ENCODE measurements at regions not wholly inside any gene's neighbourhood (a gene's known extent, or its start where the extent isn't known, plus 50 kb on each side); places are given as distances from the start of the nearest gene placed in this dataset.

DNA sequence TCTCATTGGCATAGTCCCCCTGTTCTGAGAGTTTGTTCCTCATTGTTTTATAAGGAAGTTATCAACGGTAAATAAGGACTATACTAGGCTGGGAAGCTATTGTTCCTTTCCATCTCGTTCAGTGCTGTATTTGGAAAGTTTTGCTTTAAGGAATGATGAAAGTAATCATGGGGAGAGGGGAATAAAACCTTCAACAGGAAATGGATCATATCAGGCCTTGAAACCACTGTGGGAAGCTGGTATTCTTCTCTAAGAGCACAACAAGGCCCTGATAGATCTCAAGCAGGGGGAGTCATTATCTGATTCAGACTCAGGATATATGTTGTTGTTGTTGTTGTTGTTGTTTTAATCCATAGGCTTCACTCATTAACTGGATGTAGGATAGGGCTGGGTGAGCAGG, 474.5 kb downstream of the ENC1 start:
- H3K79me2 ChIP-seq (ENCODE audit: insufficient read depth, low read length) = no peaks in the 10 kb centered on the region
- ChIA-PET RAD21 (ENCODE audit: low non-redundant PET in 1 of 2, low total read pairs in 2 of 2, uncharacterized antibody in 2 of 2, unreplicated experiment in 2 of 2) (no interaction called here), CTCF (no interaction called here), POLR2A (no interaction called here)
- no peaks in the 10 kb centered on the region for H3K9me3 ChIP-seq (ENCODE audit: control insufficient read depth in 1 of 2, insufficient read depth in 1 of 2, low read depth in 1 of 2, low read length in 2 of 2)
- H3K9ac ChIP-seq (ENCODE audit: low read length) = no peak overlapping the region
- H3K36me3 ChIP-seq (ENCODE audit: control insufficient read depth in 1 of 2, insufficient read depth in 2 of 2, low read length in 2 of 2) = no peaks in the 10 kb centered on the region
- no peaks in the 10 kb centered on the region for H3K4me1 ChIP-seq (ENCODE audit: control insufficient read depth in 1 of 2, insufficient read depth in 2 of 2, low read length in 2 of 2)
- no peaks in the 10 kb centered on the region for H3K9me2 ChIP-seq (ENCODE audit: insufficient read depth)
- no peaks in the 10 kb centered on the region for H4K20me1 ChIP-seq (ENCODE audit: insufficient read depth)
- ATAC-seq = no peak
- TF ChIP-seq ELF1 (IDR thresholded peaks at IDR 0.05; ENCODE audit: borderline replicate concordance, low read depth) = no peak
- H2AFZ ChIP-seq (ENCODE audit: low read depth, low read length, poor library complexity, severe bottlenecking) = no peak overlapping the region
- no TSS peak for BruUV-seq (replicated peaks)
- H3K27ac ChIP-seq (ENCODE audit: low read depth, low read length) = no peak overlapping the region
- H3K4me3 ChIP-seq (replicated peaks in 1 of 2; ENCODE audit: low read depth in 1 of 2, low read length in 2 of 2) = no peak overlapping the region
- H3K27me3 ChIP-seq (ENCODE audit: insufficient read depth, low read length) = no peaks in the 10 kb centered on the region
- H3K4me2 ChIP-seq (ENCODE audit: low read length) = no peak overlapping the region
- DNase-seq (ENCODE audit: low read depth, low spot score) = no peak
- intact Hi-C loops (cut with micrococcal nuclease) = no loop called here

DNA sequence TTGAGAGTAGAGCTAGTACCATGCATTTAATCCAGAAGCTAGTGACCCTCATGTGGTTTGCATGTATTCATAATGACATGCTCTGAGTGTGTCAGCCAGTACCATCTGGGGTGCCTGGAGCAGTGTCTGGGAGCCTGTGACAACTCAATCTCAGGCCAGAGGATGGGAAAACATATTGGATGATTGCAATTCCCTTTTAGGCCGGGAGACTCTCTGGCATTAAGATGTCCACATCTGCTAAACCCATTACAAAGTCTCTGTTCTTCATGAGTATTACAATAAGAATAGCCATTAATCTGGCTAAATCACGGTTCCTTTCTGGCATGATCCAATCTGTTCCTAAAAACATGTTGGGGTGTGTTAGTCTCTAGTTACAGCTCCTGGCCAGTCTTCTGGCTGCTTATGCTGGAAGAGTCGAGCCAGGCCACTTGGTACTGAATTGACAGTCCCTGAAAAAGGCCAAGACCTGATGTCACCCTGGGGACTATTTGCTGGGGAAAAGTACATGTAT, 475.7 kb downstream of the ENC1 start:
- RAD21 ChIA-PET (ENCODE audit: low non-redundant PET in 1 of 2, low total read pairs in 2 of 2, uncharacterized antibody in 2 of 2, unreplicated experiment in 2 of 2) = no interaction called here
- H3K36me3 ChIP-seq (ENCODE audit: control insufficient read depth in 1 of 2, insufficient read depth in 2 of 2, low read length in 2 of 2) = no peaks in the 10 kb centered on the region
- H3K4me2 ChIP-seq (ENCODE audit: low read length) = no peak overlapping the region
- H3K9me2 ChIP-seq (ENCODE audit: insufficient read depth) = no peaks in the 10 kb centered on the region
- no peak overlapping the region for H2AFZ ChIP-seq (ENCODE audit: low read depth, low read length, poor library complexity, severe bottlenecking)
- H3K27me3 ChIP-seq (ENCODE audit: insufficient read depth, low read length) = no peaks in the 10 kb centered on the region
- no peak overlapping the region for H3K27ac ChIP-seq (ENCODE audit: low read depth, low read length)
- no peak for TF ChIP-seq ELF1 (IDR thresholded peaks at IDR 0.05; ENCODE audit: borderline replicate concordance, low read depth)
- TF ChIP-seq POLR2AphosphoS5 (IDR thresholded peaks at IDR 0.05; ENCODE audit: low read depth, low read length) = no peak
- no peak for TF ChIP-seq TCF7L2 (IDR thresholded peaks at IDR 0.05; ENCODE audit: borderline replicate concordance, extremely low read depth, insufficient read depth, insufficient read length)
- no peak for TF ChIP-seq SP1 (IDR thresholded peaks at IDR 0.05; ENCODE audit: low read depth)
- TF ChIP-seq CTCF (IDR thresholded peaks at IDR 0.05 in 2 of 3, conservative IDR thresholded peaks at IDR 0.05 in 1 of 3; ENCODE audit: borderline replicate concordance in 1 of 3, insufficient read depth in 1 of 3, low read depth in 2 of 3, low read length in 2 of 3) = no peak
- no peak for TF ChIP-seq POLR2A (IDR thresholded peaks at IDR 0.05; ENCODE audit: borderline replicate concordance, extremely low read depth, insufficient read depth, insufficient read length)
- TF ChIP-seq, protein P1, sequence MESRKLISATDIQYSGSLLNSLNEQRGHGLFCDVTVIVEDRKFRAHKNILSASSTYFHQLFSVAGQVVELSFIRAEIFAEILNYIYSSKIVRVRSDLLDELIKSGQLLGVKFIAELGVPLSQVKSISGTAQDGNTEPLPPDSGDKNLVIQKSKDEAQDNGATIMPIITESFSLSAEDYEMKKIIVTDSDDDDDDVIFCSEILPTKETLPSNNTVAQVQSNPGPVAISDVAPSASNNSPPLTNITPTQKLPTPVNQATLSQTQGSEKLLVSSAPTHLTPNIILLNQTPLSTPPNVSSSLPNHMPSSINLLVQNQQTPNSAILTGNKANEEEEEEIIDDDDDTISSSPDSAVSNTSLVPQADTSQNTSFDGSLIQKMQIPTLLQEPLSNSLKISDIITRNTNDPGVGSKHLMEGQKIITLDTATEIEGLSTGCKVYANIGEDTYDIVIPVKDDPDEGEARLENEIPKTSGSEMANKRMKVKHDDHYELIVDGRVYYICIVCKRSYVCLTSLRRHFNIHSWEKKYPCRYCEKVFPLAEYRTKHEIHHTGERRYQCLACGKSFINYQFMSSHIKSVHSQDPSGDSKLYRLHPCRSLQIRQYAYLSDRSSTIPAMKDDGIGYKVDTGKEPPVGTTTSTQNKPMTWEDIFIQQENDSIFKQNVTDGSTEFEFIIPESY (IDR thresholded peaks at IDR 0.05; ENCODE audit: extremely low read depth, insufficient replicate concordance, low read length) = no peak
- no peak for TF ChIP-seq ZFX (IDR thresholded peaks at IDR 0.05)
- no peak for ATAC-seq
- BruUV-seq (replicated peaks) = no TSS peak
- H3K4me3 ChIP-seq (replicated peaks in 1 of 2; ENCODE audit: low read depth in 1 of 2, low read length in 2 of 2) = no peak overlapping the region
- POLR2A ChIA-PET = no interaction called here
- H4K20me1 ChIP-seq (ENCODE audit: insufficient read depth) = no peaks in the 10 kb centered on the region
- no peak for DNase-seq (ENCODE audit: low read depth, low spot score)
- H3K79me2 ChIP-seq (ENCODE audit: insufficient read depth, low read length) = no peaks in the 10 kb centered on the region
- CTCF ChIA-PET = no interaction called here
- no peaks in the 10 kb centered on the region for H3K9me3 ChIP-seq (ENCODE audit: control insufficient read depth in 1 of 2, insufficient read depth in 1 of 2, low read depth in 1 of 2, low read length in 2 of 2)
- no peak overlapping the region for H3K9ac ChIP-seq (ENCODE audit: low read length)
- no peaks in the 10 kb centered on the region for H3K4me1 ChIP-seq (ENCODE audit: control insufficient read depth in 1 of 2, insufficient read depth in 2 of 2, low read length in 2 of 2)
- intact Hi-C loops (cut with micrococcal nuclease) = no loop called here
